ENCODE measurements at regions not wholly inside any gene's neighbourhood (a gene's known extent, or its start where the extent isn't known, plus 50 kb on each side); places are given as distances from the start of the nearest gene placed in this dataset.

GRCh38 chr16:65429504-65430181 lies 307.8 kb upstream of the CDH11 start:
- peaks cover 4% of the 10 kb centered on the region for H3K27me3 Mint-ChIP-seq (ENCODE audit: insufficient read depth)
- DNase-seq, result no peak
- Histone ChIP-seq H3K27me3 (ENCODE audit: control insufficient read depth, insufficient read depth, low read length, poor library complexity, severe bottlenecking) (no peaks in the 10 kb centered on the region), H3K9ac (ENCODE audit: extremely low read depth, low read length, poor library complexity, severe bottlenecking) (no peak overlapping the region), H3K4me3 (ENCODE audit: low read length) (no peak overlapping the region), H3K9me3 (ENCODE audit: control insufficient read depth, low read length) (no peaks in the 10 kb centered on the region), H3K36me3 (ENCODE audit: control insufficient read depth, insufficient read depth, low read length) (no peaks in the 10 kb centered on the region), H3K4me1 (ENCODE audit: control insufficient read depth, insufficient read depth, low read length) (no peaks in the 10 kb centered on the region), H3K27ac (ENCODE audit: low read depth, low read length) (no peak overlapping the region)
- peak; percentile 41 for TF ChIP-seq CTCF (conservative IDR thresholded peaks at IDR 0.05)
- peaks cover 6% of the 10 kb centered on the region for H3K4me1 Mint-ChIP-seq
- WGBS, 2 experiments (ENCODE audit: insufficient coverage in 1 of 2, insufficient read length in 1 of 2), result 85 to 92% methylated on average over 8 to 10 of the region's 10 CpGs
- H3K9me3 Mint-ChIP-seq, result no peaks in the 10 kb centered on the region
- H3K4me3 Mint-ChIP-seq, result no peak overlapping the region
- no peak overlapping the region for H3K27ac Mint-ChIP-seq
- H3K36me3 Mint-ChIP-seq (ENCODE audit: low read depth), result no peaks in the 10 kb centered on the region

GRCh38 chr16:65426484-65426883 lies 304.6 kb upstream of the CDH11 start:
- H3K27me3 Mint-ChIP-seq (ENCODE audit: insufficient read depth), result peaks cover 4% of the 10 kb centered on the region
- no peak overlapping the region for H3K4me3 Mint-ChIP-seq
- H3K4me1 ChIP-seq (ENCODE audit: control insufficient read depth, insufficient read depth, low read length), result no peaks in the 10 kb centered on the region
- H3K36me3 Mint-ChIP-seq (ENCODE audit: low read depth), result no peaks in the 10 kb centered on the region
- DNase-seq, result no peak
- peaks cover 6% of the 10 kb centered on the region for H3K4me1 Mint-ChIP-seq
- H3K9ac ChIP-seq (ENCODE audit: extremely low read depth, low read length, poor library complexity, severe bottlenecking), result no peak overlapping the region
- H3K27ac Mint-ChIP-seq, result no peak overlapping the region
- H3K27ac ChIP-seq (ENCODE audit: low read depth, low read length), result no peak overlapping the region
- no peak overlapping the region for H3K4me3 ChIP-seq (ENCODE audit: low read length)
- no peaks in the 10 kb centered on the region for H3K36me3 ChIP-seq (ENCODE audit: control insufficient read depth, insufficient read depth, low read length)
- H3K27me3 ChIP-seq (ENCODE audit: control insufficient read depth, insufficient read depth, low read length, poor library complexity, severe bottlenecking), result no peaks in the 10 kb centered on the region
- WGBS, 2 experiments (ENCODE audit: insufficient coverage in 1 of 2, insufficient read length in 1 of 2), result 92% methylated on average over 1 of the region's 1 CpG; no CpG with 5 or more reads in 1 of the 2 experiments
- TF ChIP-seq CTCF (conservative IDR thresholded peaks at IDR 0.05), result no peak
- H3K9me3 Mint-ChIP-seq, result no peaks in the 10 kb centered on the region
- no peaks in the 10 kb centered on the region for H3K9me3 ChIP-seq (ENCODE audit: control insufficient read depth, low read length)

GRCh38 chr16:65422934-65423333 lies 301.1 kb upstream of the CDH11 start:
- Mint-ChIP-seq H3K27me3 (ENCODE audit: insufficient read depth) (peaks cover 3% of the 10 kb centered on the region), H3K27ac (no peak overlapping the region), H3K4me3 (no peak overlapping the region), H3K4me1 (no peaks in the 10 kb centered on the region), H3K36me3 (ENCODE audit: low read depth) (no peaks in the 10 kb centered on the region), H3K9me3 (no peaks in the 10 kb centered on the region)
- Histone ChIP-seq H3K4me1 (ENCODE audit: control insufficient read depth, insufficient read depth, low read length) (no peaks in the 10 kb centered on the region), H3K9ac (ENCODE audit: extremely low read depth, low read length, poor library complexity, severe bottlenecking) (no peak overlapping the region), H3K36me3 (ENCODE audit: control insufficient read depth, insufficient read depth, low read length) (no peaks in the 10 kb centered on the region), H3K9me3 (ENCODE audit: control insufficient read depth, low read length) (no peaks in the 10 kb centered on the region), H3K27me3 (ENCODE audit: control insufficient read depth, insufficient read depth, low read length, poor library complexity, severe bottlenecking) (no peaks in the 10 kb centered on the region), H3K27ac (ENCODE audit: low read depth, low read length) (no peak overlapping the region), H3K4me3 (ENCODE audit: low read length) (no peak overlapping the region)
- WGBS, 2 experiments (ENCODE audit: insufficient coverage in 1 of 2, insufficient read length in 1 of 2), result 90 to 100% methylated on average over 3 to 4 of the region's 4 CpGs
- TF ChIP-seq CTCF (conservative IDR thresholded peaks at IDR 0.05), result no peak
- DNase-seq, result no peak

All from endodermal cell (in vitro differentiated cells).